Astrocyte of the cerebellum (primary cell): ENCODE measurements at regions not wholly inside any gene's neighbourhood (a gene's known extent, or its start where the extent isn't known, plus 50 kb on each side); places are given as distances from the start of the nearest gene placed in this dataset.

Experiments used
- DNase-seq: peaks from one replicate; pipeline ENCODE4 v3.0.0-alpha.2; 2011; ENCODE audit warnings: low read depth
- H3K4me3 ChIP-seq: 2 replicates; pipeline ENCODE4 v1.5.1; 2011; ENCODE audit warnings: mild to moderate bottlenecking, low read depth, low read length, moderate library complexity
- in situ Hi-C: cut with HindIII; loops from 2 replicates; pipeline ENCODE4 v1.10.0; 2017; ENCODE audit warnings: low sequenced_read_pairs
- TF ChIP-seq, protein P1 (sequence below): IDR thresholded peaks from 2 replicates; pipeline ENCODE4 v1.5.1; 2012; ENCODE audit warnings: low read length, low read depth, moderate library complexity, mild to moderate bottlenecking; ENCODE audit errors: missing control alignments

GRCh38 chr5:141757402-141757801 is 75.4 kb upstream of the ARAP3 start:
- in situ Hi-C loops: no loop called here
- TF ChIP-seq, protein P1, sequence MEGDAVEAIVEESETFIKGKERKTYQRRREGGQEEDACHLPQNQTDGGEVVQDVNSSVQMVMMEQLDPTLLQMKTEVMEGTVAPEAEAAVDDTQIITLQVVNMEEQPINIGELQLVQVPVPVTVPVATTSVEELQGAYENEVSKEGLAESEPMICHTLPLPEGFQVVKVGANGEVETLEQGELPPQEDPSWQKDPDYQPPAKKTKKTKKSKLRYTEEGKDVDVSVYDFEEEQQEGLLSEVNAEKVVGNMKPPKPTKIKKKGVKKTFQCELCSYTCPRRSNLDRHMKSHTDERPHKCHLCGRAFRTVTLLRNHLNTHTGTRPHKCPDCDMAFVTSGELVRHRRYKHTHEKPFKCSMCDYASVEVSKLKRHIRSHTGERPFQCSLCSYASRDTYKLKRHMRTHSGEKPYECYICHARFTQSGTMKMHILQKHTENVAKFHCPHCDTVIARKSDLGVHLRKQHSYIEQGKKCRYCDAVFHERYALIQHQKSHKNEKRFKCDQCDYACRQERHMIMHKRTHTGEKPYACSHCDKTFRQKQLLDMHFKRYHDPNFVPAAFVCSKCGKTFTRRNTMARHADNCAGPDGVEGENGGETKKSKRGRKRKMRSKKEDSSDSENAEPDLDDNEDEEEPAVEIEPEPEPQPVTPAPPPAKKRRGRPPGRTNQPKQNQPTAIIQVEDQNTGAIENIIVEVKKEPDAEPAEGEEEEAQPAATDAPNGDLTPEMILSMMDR: peak; percentile 30
- no peak for DNase-seq
- H3K4me3 ChIP-seq: no peak overlapping the region

DNA sequence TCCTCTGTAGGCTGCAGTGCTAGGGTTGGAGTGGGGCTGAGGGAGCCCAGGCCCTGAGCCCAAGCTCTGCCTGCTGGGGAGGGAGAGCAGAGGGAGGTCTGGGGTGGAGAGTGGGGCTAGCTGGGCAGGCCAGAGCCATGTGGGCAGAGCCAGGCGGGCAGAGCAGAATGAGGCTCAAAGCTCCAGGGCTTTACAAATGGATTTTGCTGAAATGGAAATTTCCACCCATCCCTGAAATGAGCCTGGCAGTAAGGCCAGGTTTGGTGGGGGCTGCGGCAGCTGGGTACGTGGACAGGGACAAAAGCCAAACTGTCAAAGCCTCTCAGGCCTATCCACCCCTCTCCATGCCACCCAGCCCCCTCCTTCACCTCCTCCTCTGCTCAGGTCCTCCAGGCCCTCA is 74.2 kb upstream of the ARAP3 start:
- DNase-seq: no peak

DNA sequence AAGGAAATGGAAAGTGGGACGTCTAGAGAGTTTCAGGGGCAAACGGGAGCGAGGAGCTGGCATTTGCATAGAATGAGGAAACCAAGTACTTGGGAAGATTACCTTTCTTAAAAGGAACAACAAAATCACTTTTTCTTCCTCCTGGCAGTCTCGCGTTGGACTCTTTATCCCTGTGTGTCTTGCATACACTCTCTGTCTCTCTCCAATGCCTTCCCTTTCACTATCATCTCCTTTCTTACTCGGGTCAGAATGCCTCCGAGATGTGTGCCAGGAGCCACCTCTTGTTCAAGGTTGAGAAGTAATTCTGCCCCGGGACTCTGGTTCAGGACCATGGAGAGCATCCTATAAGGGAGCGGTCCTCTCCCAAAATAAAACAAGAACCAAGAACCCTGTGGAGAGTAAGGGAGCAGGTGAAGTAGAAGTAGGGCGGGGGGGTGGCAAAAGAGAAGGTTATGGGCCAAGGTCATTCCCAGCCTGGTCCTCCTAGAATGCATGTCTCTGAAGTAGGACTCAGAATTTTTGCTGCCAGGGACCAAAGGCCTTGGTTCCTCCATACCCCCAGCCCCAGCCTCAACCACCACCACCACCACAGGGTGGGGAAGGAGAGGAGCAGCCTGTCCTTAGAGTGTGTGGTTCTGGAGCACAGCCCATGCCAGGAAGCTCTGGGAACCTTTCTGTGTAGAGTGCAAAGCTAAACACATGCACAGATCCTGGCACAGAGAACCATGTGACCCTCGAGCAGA is 72.1 kb upstream of the ARAP3 start:
- TF ChIP-seq, protein P1: no peak
- H3K4me3 ChIP-seq: no peak overlapping the region
- DNase-seq: peak; percentile 19
- in situ Hi-C loops: no loop called here

More for the DNA sequence above, 74.2 kb upstream of the ARAP3 start:
- TF ChIP-seq, protein P1: no peak
- no peak overlapping the region for H3K4me3 ChIP-seq
- in situ Hi-C loops: no loop called here

GRCh38 chr5:141753143-141753970 is 71.3 kb upstream of the ARAP3 start:
- TF ChIP-seq, protein P1: no peak
- no peak for DNase-seq
- H3K4me3 ChIP-seq: no peak overlapping the region
- in situ Hi-C loops: no loop called here

GRCh38 chr5:141747152-141748141 is 65.4 kb upstream of the ARAP3 start:
- H3K4me3 ChIP-seq: no peak overlapping the region
- TF ChIP-seq, protein P1: no peak
- in situ Hi-C loops: no loop called here
- DNase-seq: peak; percentile 5

DNA sequence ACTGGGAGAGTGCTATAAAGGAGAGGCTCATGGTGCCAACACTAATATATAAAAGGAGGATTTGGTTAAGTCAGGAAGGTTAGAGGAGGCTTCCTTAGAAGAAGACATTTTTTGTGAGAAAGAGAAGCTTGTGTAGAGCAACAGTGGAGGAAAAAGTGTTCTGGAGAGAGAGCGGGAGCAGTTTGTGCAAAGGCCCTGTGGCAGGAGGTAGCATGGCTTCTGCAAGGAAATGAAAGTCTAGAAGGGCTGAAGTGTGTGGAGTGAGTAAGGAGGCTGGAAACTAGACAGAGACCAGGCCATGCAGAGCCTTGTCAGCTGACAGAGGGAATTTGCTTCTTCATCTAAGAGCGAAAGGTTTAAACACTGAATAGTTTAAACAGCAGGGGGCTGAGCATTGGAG is 64.4 kb upstream of the ARAP3 start:
- TF ChIP-seq, protein P1: no peak
- DNase-seq: no peak
- no peak overlapping the region for H3K4me3 ChIP-seq
- in situ Hi-C loops: no loop called here
